K562 (cell line): ENCODE measurements at regions not wholly inside any gene's neighbourhood (a gene's known extent, or its start where the extent isn't known, plus 50 kb on each side); places are given as distances from the start of the nearest gene placed in this dataset.

Experiments
- ATAC-seq: fragments of 200-7000 bp; cut with Tn5 transposase; 3 replicates; pipeline ENCODE4 v1.9.1; 2020; ENCODE audit warnings: moderate library complexity
- BruUV-seq: library from RNA; stranded (reverse); fragments of 400-500 nt; replicated peaks from 2 replicates; lab custom pipeline; 2021; lab: Mats Ljungman, UMichigan
- CTCF ChIA-PET: fragments of 300-600 bp; formaldehyde crosslinking; extraction: SDS; loops from one replicate; lab custom pipeline; 2021; ENCODE audit warnings: low intra/inter-chr PET ratio; lab: Yijun Ruan, JAX
- POLR2A ChIA-PET: fragments of 300-600, 350-650 bp; sonication (Branson Sonifier 250); formaldehyde crosslinking; extraction: SDS; loops from one replicate; lab custom pipeline; 2021; ENCODE audit warnings: antibody characterized with exemption, inconsistent platforms; lab: Yijun Ruan, JAX
- DNase-seq, 4 experiments: peaks; one replicate each; pipeline versions ENCODE4 v3.0.0 to v3.0.0-alpha.2; 2011 to 2018; ENCODE audit warnings: low spot score in 3 of 4, mixed read lengths in 3 of 4; ENCODE audit errors: extremely low read depth in 1 of 4
- FAIRE-seq: peaks from 2 replicates; lab custom pipeline; 2011; peaks lifted over from hg19 to GRCh38; lab: Jason Lieb, UNC
- H2AFZ ChIP-seq: 2 replicates; pipeline ENCODE4 v1.6.0; 2011; ENCODE audit warnings: low read depth, low read length, control low read depth, inconsistent platforms
- H3K27ac ChIP-seq: fragments of 200-600 bp; 3 replicates; pipeline ENCODE4 v1.8.0; 2011; ENCODE audit warnings: low read depth, mild to moderate bottlenecking, control low read depth, inconsistent platforms, low read length, moderate library complexity, mixed read lengths; ENCODE audit errors: extremely low read depth
- H3K27me3 ChIP-seq, 2 experiments: fragments of 300-600 bp in 1 of 2; 2 replicates in 1 of 2; 3 replicates in 1 of 2; pipeline versions ENCODE4 v1.6.0 to v1.8.0; 2011; ENCODE audit warnings: inconsistent platforms in 2 of 2, low read length in 2 of 2, mild to moderate bottlenecking in 1 of 2, mixed read lengths in 1 of 2, moderate library complexity in 1 of 2; ENCODE audit not compliant: control insufficient read depth in 2 of 2, insufficient read depth in 2 of 2
- H3K36me3 ChIP-seq: fragments of 300-600 bp; 3 replicates; pipeline ENCODE4 v1.8.0; 2011; ENCODE audit warnings: mild to moderate bottlenecking, low read length, inconsistent platforms; ENCODE audit not compliant: control insufficient read depth, insufficient read depth
- H3K4me1 ChIP-seq, 2 experiments: fragments of 200-600 bp in 1 of 2; replicated peaks in 1 of 2; 2 replicates in 1 of 2; 3 replicates in 1 of 2; pipeline versions ENCODE4 v1.5.1 to v1.8.0; 2011; ENCODE audit warnings: inconsistent platforms in 2 of 2, low read length in 2 of 2, mild to moderate bottlenecking in 1 of 2, mixed read lengths in 1 of 2, moderate library complexity in 1 of 2; ENCODE audit not compliant: control insufficient read depth in 2 of 2, insufficient read depth in 2 of 2
- H3K4me2 ChIP-seq: 2 replicates; pipeline ENCODE4 v1.6.1; 2011; ENCODE audit warnings: low read length, control low read depth, inconsistent platforms, mixed read lengths; ENCODE audit not compliant: insufficient read depth
- H3K4me3 ChIP-seq: fragments of 200-600 bp; sonication (generic), shearing (Covaris generic); 2 replicates; pipeline ENCODE4 v1.5.1; 2016; ENCODE audit warnings: control low read depth, inconsistent platforms
- H3K79me2 ChIP-seq: fragments of 200-600 bp; 3 replicates; pipeline ENCODE4 v1.8.0; 2011; ENCODE audit warnings: low read length, inconsistent platforms; ENCODE audit not compliant: control insufficient read depth, insufficient read depth
- H3K9ac ChIP-seq, 2 experiments: 2 replicates each; pipeline versions ENCODE4 v1.6.0 to v1.6.1; 2011; ENCODE audit warnings: low read depth in 2 of 2, low read length in 2 of 2, control low read depth in 1 of 2, inconsistent platforms in 1 of 2, mild to moderate bottlenecking in 1 of 2, mixed read lengths in 1 of 2; ENCODE audit not compliant: insufficient read depth in 1 of 2
- H3K9me1 ChIP-seq: one replicate; pipeline ENCODE4 v1.6.0; 2011; ENCODE audit warnings: inconsistent platforms, mild to moderate bottlenecking, low read length, moderate library complexity; ENCODE audit not compliant: control insufficient read depth, insufficient read depth
- H3K9me3 ChIP-seq: replicated peaks from 2 replicates; pipeline ENCODE4 v1.5.1; 2011; ENCODE audit warnings: low read depth, low read length, inconsistent platforms; ENCODE audit not compliant: control insufficient read depth, insufficient read depth
- H4K20me1 ChIP-seq: replicated peaks from 2 replicates; pipeline ENCODE4 v1.6.1; 2011; ENCODE audit warnings: low read length, inconsistent platforms, mixed read lengths; ENCODE audit not compliant: control insufficient read depth, insufficient read depth
- CTCF ChIP-seq, 3 experiments: IDR thresholded peaks in 2 of 3; conservative IDR thresholded peaks in 1 of 3; 2 replicates each; pipeline ENCODE4 v1.5.1; 2011 to 2012; ENCODE audit warnings: low read length in 3 of 3, mild to moderate bottlenecking in 3 of 3, control low read depth in 2 of 3, improper control_type of control experiment in 1 of 3, inconsistent platforms in 1 of 3, low read depth in 1 of 3, mixed read lengths in 1 of 3, moderate library complexity in 1 of 3; ENCODE audit not compliant: insufficient read depth in 2 of 3
- PATZ1 ChIP-seq: fragments of 250-450 bp; sonication (Bioruptor Pico); IDR thresholded peaks from 2 replicates; pipeline ENCODE4 v1.5.0; 2020; ENCODE audit warnings: mild to moderate bottlenecking, borderline replicate concordance
- PHF8 ChIP-seq: fragments of 200-600 bp; sonication (generic); IDR thresholded peaks from 2 replicates; pipeline ENCODE4 v1.6.1; 2012; ENCODE audit warnings: mixed run types, mild to moderate bottlenecking, inconsistent platforms, low read length, moderate library complexity, borderline replicate concordance
- PRDM10 ChIP-seq: fragments of 450-650 bp; IDR thresholded peaks from 2 replicates; pipeline ENCODE4 v1.6.1; 2018; ENCODE audit not compliant: partially characterized antibody
- SIX5 ChIP-seq, 2 experiments: IDR thresholded peaks; 2 replicates each; pipeline ENCODE4 v1.6.1; 2011; ENCODE audit warnings: low read length in 2 of 2, borderline replicate concordance in 1 of 2, low read depth in 1 of 2, mild to moderate bottlenecking in 1 of 2, moderate library complexity in 1 of 2; ENCODE audit not compliant: insufficient read depth in 1 of 2
- ZNF589 ChIP-seq: fragments of 200-800 bp; sonication (Bioruptor generic); IDR thresholded peaks from 2 replicates; pipeline ENCODE4 v1.6.1; 2016; ENCODE audit warnings: low read depth, missing genetic modification characterization, missing compliant biosample characterization
- WGBS: fragments of 100-300 bp; shearing (Covaris generic); methylation state at CpG from one replicate; pipeline ENCODE4 v1.1.6; 2016; ENCODE audit warnings: low coverage, mixed read lengths; ENCODE audit not compliant: insufficient coverage; ENCODE audit errors: missing lambda C conversion rate; 5-methylcytosine and 5-hydroxymethylcytosine counted together
- in situ Hi-C: fragments of 300-500 bp; cut with MboI; formaldehyde crosslinking; loops from 4 replicates; pipeline ENCODE4 v1.15.0; 2018; ENCODE audit warnings: inconsistent platforms, mixed read lengths
- intact Hi-C: fragments of 100-400 bp; cut with micrococcal nuclease; formaldehyde crosslinking; loops from 2 replicates; pipeline ENCODE4 v1.14.2; 2022

GRCh38 chr5:176719113-176719739 lies 71.9 kb downstream of the TSPAN17 start (continued):
- TF ChIP-seq PATZ1 (no peak), ZNF589 (CRISPR knock-in tag) (no peak)

GRCh38 chr5:176721509-176721908 lies 74.2 kb downstream of the TSPAN17 start:
- peak overlapping the region in 1 of 2 experiments; percentile 48; a peak in 1 of 4 replicates for H3K9ac ChIP-seq
- ChIA-PET POLR2A (interaction anchor here (0.5 to 1.1 kb wide), 5 partner anchors 10 to 65 kb away, joined by 3 to 4 read pairs (median 3); no protein-coding TSS in a partner anchor), CTCF (no interaction called here)
- no peak overlapping the region for H3K4me3 ChIP-seq
- BruUV-seq = no TSS peak
- peaks cover 53 to 89% of the 10 kb centered on the region in 2 experiments for H3K27me3 ChIP-seq
- WGBS = 7% methylated on average over 10 of the region's 10 CpGs
- no peaks in the 10 kb centered on the region for H3K9me1 ChIP-seq
- H3K36me3 ChIP-seq = no peaks in the 10 kb centered on the region
- intact Hi-C loops = no loop called here
- H3K79me2 ChIP-seq = no peaks in the 10 kb centered on the region
- no peaks in the 10 kb centered on the region; a peak in 1 of 5 replicates for H3K4me1 ChIP-seq
- peak; percentile 68 for ATAC-seq
- peak overlapping the region; percentile 60 for H3K4me2 ChIP-seq
- 0 out of 2 replicates have a peak, but pooled peaks have one; percentile 5 for TF ChIP-seq PHF8
- no peak for TF ChIP-seq SIX5 (IDR thresholded peaks at IDR 0.05; ENCODE audit: borderline replicate concordance in 1 of 2, insufficient read depth in 1 of 2, low read depth in 1 of 2, low read length in 2 of 2)
- TF ChIP-seq PRDM10 = no peak
- TF ChIP-seq CTCF (IDR thresholded peaks at IDR 0.05 in 2 of 3, conservative IDR thresholded peaks at IDR 0.05 in 1 of 3; ENCODE audit: insufficient read depth in 2 of 3, low read depth in 1 of 3, low read length in 3 of 3) = peak in 1 of 3 experiments; percentile 31; a peak in 1 of 6 replicates
- peak in 1 of 4 experiments; percentile 30 for DNase-seq
- H3K9me3 ChIP-seq = peaks cover 6% of the 10 kb centered on the region; the same call in 1 of the 2 replicates
- H2AFZ ChIP-seq = 0 out of 2 replicates have a peak overlapping the region, but pooled peaks have one; percentile 38
- FAIRE-seq = no peak
- H4K20me1 ChIP-seq = no peaks in the 10 kb centered on the region
- in situ Hi-C loops = no loop called here
- H3K27ac ChIP-seq = no peak overlapping the region
